ENCODE measurements at regions not wholly inside any gene's neighbourhood (a gene's known extent, or its start where the extent isn't known, plus 50 kb on each side); places are given as distances from the start of the nearest gene placed in this dataset.

DNA sequence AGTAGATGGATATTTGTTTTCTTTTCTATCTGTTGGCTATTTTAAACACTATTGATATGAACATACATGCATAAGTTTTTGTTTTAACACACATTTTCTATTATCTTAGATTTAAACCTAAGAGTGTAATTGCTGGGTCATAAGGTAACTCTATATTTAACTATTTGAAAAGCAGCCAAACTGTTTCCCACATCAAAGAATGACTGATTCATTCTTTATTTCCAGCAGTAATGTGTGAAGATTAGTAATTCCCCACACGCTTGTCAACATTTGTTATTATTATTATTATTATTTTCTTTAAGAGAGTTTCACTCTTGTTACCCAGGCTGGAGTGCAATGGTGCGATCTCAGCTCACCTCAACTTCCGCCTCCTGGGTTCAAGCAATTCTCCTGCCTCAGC, 1495.8 kb downstream of the EFNA5 start:
- Histone ChIP-seq H3K4me3 (replicated peaks in 1 of 3; ENCODE audit: insufficient read depth in 1 of 3, low read depth in 1 of 3, low read length in 3 of 3) (no peak overlapping the region), H3K9me1 (replicated peaks; ENCODE audit: control insufficient read depth, extremely low read depth, insufficient read depth, low read length) (no peaks in the 10 kb centered on the region), H3K27ac (ENCODE audit: insufficient read depth, low read depth, low read length) (no peak overlapping the region), H3K9me3 (replicated peaks; ENCODE audit: control insufficient read depth, insufficient read depth, low read length) (no peaks in the 10 kb centered on the region), H2AFZ (ENCODE audit: low read depth, low read length) (no peak overlapping the region), H3K4me2 (ENCODE audit: insufficient read depth, low read length) (no peak overlapping the region), H3K9ac (replicated peaks; ENCODE audit: extremely low read depth, insufficient read depth, low read length) (no peak overlapping the region), H3K36me3 (ENCODE audit: control insufficient read depth in 2 of 2, extremely low read depth in 1 of 2, insufficient read depth in 2 of 2, low read length in 2 of 2) (no peaks in the 10 kb centered on the region), H3K27me3 (ENCODE audit: control insufficient read depth in 2 of 2, insufficient read depth in 2 of 2, low read length in 2 of 2) (no peaks in the 10 kb centered on the region), H3K4me1 (ENCODE audit: control insufficient read depth, extremely low read depth, insufficient read depth, low read length) (peaks cover 19% of the 10 kb centered on the region), H3K79me2 (ENCODE audit: control insufficient read depth, insufficient read depth, low read length) (no peaks in the 10 kb centered on the region), H4K20me1 (replicated peaks; ENCODE audit: control insufficient read depth, extremely low read depth, insufficient read depth, low read length) (no peaks in the 10 kb centered on the region)
- intact Hi-C loops (cut with micrococcal nuclease), result loop anchor here (5.0 kb wide), 1 partner anchor 222 kb away; no protein-coding TSS in a partner anchor
- BruUV-seq (replicated peaks), result no TSS peak
- dilution Hi-C loops (cut with MboI; ENCODE audit: extremely low pct_ligation_motif_present, low sequenced_read_pairs), result no loop called here
- POLR2A ChIA-PET, result no interaction called here
- CTCF ChIA-PET, result no interaction called here
- TF ChIP-seq GATA2 (IDR thresholded peaks at IDR 0.05; ENCODE audit: insufficient read depth, insufficient read length, low read depth, low read length) (no peak), JUN (IDR thresholded peaks at IDR 0.05; ENCODE audit: borderline replicate concordance, insufficient read depth, insufficient read length, low read depth) (no peak), FOS (IDR thresholded peaks at IDR 0.05; ENCODE audit: borderline replicate concordance, insufficient read depth, low read length) (no peak)
- FAIRE-seq, result no peak
- DNase-seq (ENCODE audit: low read depth, low spot score), result peak; percentile 10

GRCh38 chr5:106172681-106173532, 1497.8 kb downstream of the EFNA5 start:
- TF ChIP-seq GATA2 (IDR thresholded peaks at IDR 0.05; ENCODE audit: insufficient read depth, insufficient read length, low read depth, low read length) (peak; percentile 20), FOS (IDR thresholded peaks at IDR 0.05; ENCODE audit: borderline replicate concordance, insufficient read depth, low read length) (no peak)
- no TSS peak for BruUV-seq (replicated peaks)
- H3K4me2 ChIP-seq (ENCODE audit: insufficient read depth, low read length), result no peak overlapping the region
- H4K20me1 ChIP-seq (replicated peaks; ENCODE audit: control insufficient read depth, extremely low read depth, insufficient read depth, low read length), result no peaks in the 10 kb centered on the region
- CTCF ChIA-PET, result interaction anchor here (1.4 kb wide), 1 partner anchor 1075 kb away, joined by 3 read pairs; no protein-coding TSS in a partner anchor
- H3K9me3 ChIP-seq (replicated peaks; ENCODE audit: control insufficient read depth, insufficient read depth, low read length), result no peaks in the 10 kb centered on the region
- H3K4me1 ChIP-seq (ENCODE audit: control insufficient read depth, extremely low read depth, insufficient read depth, low read length), result peaks cover 19% of the 10 kb centered on the region
- no peak for DNase-seq (ENCODE audit: low read depth, low spot score)
- intact Hi-C loops (cut with micrococcal nuclease) (loop anchor here (1.0 to 5.0 kb wide), 3 partner anchors 216 to 1500 kb away; no protein-coding TSS in a partner anchor), dilution Hi-C loops (cut with MboI; ENCODE audit: extremely low pct_ligation_motif_present, low sequenced_read_pairs) (no loop called here)
- FAIRE-seq, result no peak
- no peak overlapping the region for H2AFZ ChIP-seq (ENCODE audit: low read depth, low read length)
- H3K36me3 ChIP-seq (ENCODE audit: control insufficient read depth in 2 of 2, extremely low read depth in 1 of 2, insufficient read depth in 2 of 2, low read length in 2 of 2), result no peaks in the 10 kb centered on the region
- POLR2A ChIA-PET, result no interaction called here
- no peak overlapping the region for H3K27ac ChIP-seq (ENCODE audit: insufficient read depth, low read depth, low read length)
- no peaks in the 10 kb centered on the region for H3K79me2 ChIP-seq (ENCODE audit: control insufficient read depth, insufficient read depth, low read length)
- H3K4me3 ChIP-seq (replicated peaks in 1 of 3; ENCODE audit: insufficient read depth in 1 of 3, low read depth in 1 of 3, low read length in 3 of 3), result no peak overlapping the region
- H3K9ac ChIP-seq (replicated peaks; ENCODE audit: extremely low read depth, insufficient read depth, low read length), result no peak overlapping the region
- H3K9me1 ChIP-seq (replicated peaks; ENCODE audit: control insufficient read depth, extremely low read depth, insufficient read depth, low read length), result no peaks in the 10 kb centered on the region
- no peaks in the 10 kb centered on the region for H3K27me3 ChIP-seq (ENCODE audit: control insufficient read depth in 2 of 2, insufficient read depth in 2 of 2, low read length in 2 of 2)

Data from endothelial cell of umbilical vein (primary cell).